CD14-positive monocyte (primary cell): ENCODE measurements at regions not wholly inside any gene's neighbourhood (a gene's known extent, or its start where the extent isn't known, plus 50 kb on each side); places are given as distances from the start of the nearest gene placed in this dataset.
A peak's percentile ranks its signal among the peaks of the same experiment; 100 is the strongest.

Experiments used
- DNase-seq, 3 donors: peaks; one replicate each; pipeline ENCODE4 v3.0.0-alpha.2; 2011 to 2022
- H2AFZ ChIP-seq: 2 replicates; pipeline ENCODE4 v1.6.0; 2012; ENCODE audit warnings: mild to moderate bottlenecking, low read depth, low read length, inconsistent platforms; ENCODE audit not compliant: insufficient read depth, poor library complexity, severe bottlenecking
- H3K27ac ChIP-seq, 2 donors: 1 replicate in 1 of 2; 2 replicates in 1 of 2; pipeline ENCODE4 v1.5.1; 2012 to 2013; ENCODE audit warnings: low read length in 2 of 2, control low read depth in 1 of 2, inconsistent platforms in 1 of 2, low read depth in 1 of 2, mild to moderate bottlenecking in 1 of 2
- H3K27me3 ChIP-seq, 2 donors: one replicate each; pipeline versions ENCODE4 v1.6.0 to v1.6.1; 2011 to 2013; ENCODE audit warnings: low read length in 2 of 2; ENCODE audit not compliant: control insufficient read depth in 2 of 2, insufficient read depth in 2 of 2
- H3K36me3 ChIP-seq, 2 donors: replicated peaks in 1 of 2; 1 replicate in 1 of 2; 2 replicates in 1 of 2; pipeline versions ENCODE4 v1.5.1 to v1.6.1; 2012 to 2013; ENCODE audit warnings: low read length in 2 of 2, control low read depth in 1 of 2, inconsistent platforms in 1 of 2, mild to moderate bottlenecking in 1 of 2; ENCODE audit not compliant: insufficient read depth in 2 of 2, control insufficient read depth in 1 of 2
- H3K4me1 ChIP-seq, 2 donors: 1 replicate in 1 of 2; 2 replicates in 1 of 2; pipeline versions ENCODE4 v1.5.1 to v1.6.1; 2012 to 2013; ENCODE audit warnings: low read length in 2 of 2, control low read depth in 1 of 2, inconsistent platforms in 1 of 2, mild to moderate bottlenecking in 1 of 2, moderate library complexity in 1 of 2; ENCODE audit not compliant: insufficient read depth in 2 of 2, control insufficient read depth in 1 of 2
- H3K4me2 ChIP-seq: replicated peaks from 2 replicates; pipeline ENCODE3; 2012; ENCODE audit warnings: low read length, moderate library complexity, mild to moderate bottlenecking; ENCODE audit not compliant: poor library complexity, severe bottlenecking; ENCODE audit errors: extremely low read depth
- H3K4me3 ChIP-seq, 3 experiments: fragments of 200-600 bp in 1 of 3; sonication (generic) in 1 of 3; replicated peaks in 1 of 3; 1 replicate in 2 of 3; 2 replicates in 1 of 3; pipeline ENCODE4 v1.5.1; 2011 to 2013; ENCODE audit warnings: low read length in 3 of 3, mild to moderate bottlenecking in 3 of 3, control low read depth in 2 of 3, low read depth in 2 of 3, inconsistent platforms in 1 of 3, moderate library complexity in 1 of 3
- H3K79me2 ChIP-seq: 2 replicates; pipeline ENCODE4 v1.6.0; 2012; ENCODE audit warnings: mild to moderate bottlenecking, control low read depth, inconsistent platforms, low read length, moderate library complexity; ENCODE audit not compliant: insufficient read depth
- H3K9ac ChIP-seq: 2 replicates; pipeline ENCODE4 v1.6.0; 2017; ENCODE audit warnings: low read length, mild to moderate bottlenecking; ENCODE audit not compliant: insufficient read depth, poor library complexity, severe bottlenecking
- H3K9me3 ChIP-seq, 2 donors: replicated peaks in 1 of 2; 1 replicate in 1 of 2; 2 replicates in 1 of 2; pipeline versions ENCODE4 v1.5.1 to v1.6.1; 2012 to 2013; ENCODE audit warnings: low read length in 2 of 2, control low read depth in 1 of 2; ENCODE audit not compliant: control insufficient read depth in 1 of 2, insufficient read depth in 1 of 2
- H4K20me1 ChIP-seq: 2 replicates; pipeline ENCODE4 v1.6.0; 2012; ENCODE audit warnings: mild to moderate bottlenecking, low read length, control low read depth, moderate library complexity; ENCODE audit not compliant: insufficient read depth
- H3K27ac Mint-ChIP-seq, 7 donors: one replicate each; pipeline ENCODE4 v1.8.0; 2020; ENCODE audit warnings: mild to moderate bottlenecking in 7 of 7, mixed read lengths in 7 of 7, moderate library complexity in 6 of 7, inconsistent platforms in 2 of 7
- H3K27me3 Mint-ChIP-seq, 3 donors: one replicate each; pipeline ENCODE4 v1.8.0; 2021 to 2022; ENCODE audit warnings: low read depth in 3 of 3, mild to moderate bottlenecking in 3 of 3, mixed read lengths in 3 of 3, moderate library complexity in 3 of 3, inconsistent platforms in 1 of 3
- H3K36me3 Mint-ChIP-seq, 2 donors: one replicate each; pipeline ENCODE4 v1.8.0; 2020; ENCODE audit warnings: mixed read lengths in 2 of 2, inconsistent platforms in 1 of 2, mild to moderate bottlenecking in 1 of 2
- H3K4me1 Mint-ChIP-seq: one replicate; pipeline ENCODE4 v1.8.0; 2020; ENCODE audit warnings: mild to moderate bottlenecking, mixed read lengths
- H3K4me3 Mint-ChIP-seq, 2 donors: one replicate each; pipeline ENCODE4 v1.8.0; 2020; ENCODE audit warnings: mild to moderate bottlenecking in 2 of 2, mixed read lengths in 2 of 2, moderate library complexity in 1 of 2
- H3K9me3 Mint-ChIP-seq, 7 donors: one replicate each; pipeline ENCODE4 v1.8.0; 2020 to 2022; ENCODE audit warnings: mixed read lengths in 7 of 7, mild to moderate bottlenecking in 6 of 7, moderate library complexity in 6 of 7, inconsistent platforms in 2 of 7
- CTCF ChIP-seq: fragments of 200-600 bp; IDR thresholded peaks from one replicate; pipeline ENCODE4 v1.8.0; 2022; ENCODE audit warnings: antibody characterized with exemption, mild to moderate bottlenecking
- WGBS: methylation state at CpG from one replicate; pipeline ENCODE4 v1.1.5; 2013; ENCODE audit warnings: missing lambda C conversion rate; ENCODE audit not compliant: insufficient coverage; 5-methylcytosine and 5-hydroxymethylcytosine counted together
- intact Hi-C, 2 donors: fragments of 100-400 bp; cut with micrococcal nuclease; formaldehyde crosslinking; loops; one replicate each; pipeline versions ENCODE4 v1.15.0 to v1.15.1; 2023

- WGBS: 64% methylated on average over 5 of the region's 12 CpGs
- H3K4me1 Mint-ChIP-seq: peaks cover 2% of the 10 kb centered on the region
- H3K36me3 Mint-ChIP-seq: no peaks in the 10 kb centered on the region
- no peak overlapping the region for H2AFZ ChIP-seq
- peaks cover 33 to 75% (median 54%) of the 10 kb centered on the region in 3 donors for H3K27me3 Mint-ChIP-seq
- H3K9ac ChIP-seq: no peak overlapping the region
- no peak overlapping the region for H3K4me3 ChIP-seq
- H3K4me3 Mint-ChIP-seq: peak overlapping the region in 1 of 2 donors; percentile 68
- intact Hi-C loops: no loop called here
- H3K9me3 Mint-ChIP-seq: peaks cover 0 to 3% (median 2%) of the 10 kb centered on the region in 7 donors
- DNase-seq: no peak
- no peak overlapping the region for H3K27ac Mint-ChIP-seq
- H3K27me3 ChIP-seq: peaks cover 6 to 40% of the 10 kb centered on the region in 2 donors
- H3K4me1 ChIP-seq: no peaks in the 10 kb centered on the region
- H3K4me2 ChIP-seq: no peak overlapping the region
- H3K79me2 ChIP-seq: no peaks in the 10 kb centered on the region
- no peaks in the 10 kb centered on the region for H3K36me3 ChIP-seq
- no peak overlapping the region for H3K27ac ChIP-seq
- H4K20me1 ChIP-seq: no peaks in the 10 kb centered on the region
- no peaks in the 10 kb centered on the region for H3K9me3 ChIP-seq
- TF ChIP-seq CTCF: no peak
Measured at GRCh38 chr20:62580733-62581132, 61.6 kb upstream of the SLCO4A1 start.

- H3K4me3 Mint-ChIP-seq: no peak overlapping the region
- Histone ChIP-seq H4K20me1 (no peaks in the 10 kb centered on the region), H3K4me3 (no peak overlapping the region), H2AFZ (no peak overlapping the region), H3K36me3 (no peaks in the 10 kb centered on the region), H3K27ac (no peak overlapping the region), H3K27me3 (peaks cover 6 to 40% of the 10 kb centered on the region in 2 donors), H3K79me2 (no peaks in the 10 kb centered on the region), H3K9me3 (no peaks in the 10 kb centered on the region), H3K9ac (no peak overlapping the region), H3K4me1 (no peaks in the 10 kb centered on the region), H3K4me2 (no peak overlapping the region)
- TF ChIP-seq CTCF: no peak
- 58% methylated on average over 3 of the region's 23 CpGs for WGBS
- H3K9me3 Mint-ChIP-seq: peaks cover 0 to 3% (median 2%) of the 10 kb centered on the region in 7 donors
- H3K36me3 Mint-ChIP-seq: no peaks in the 10 kb centered on the region
- DNase-seq: no peak
- H3K27me3 Mint-ChIP-seq: peaks cover 33 to 77% (median 57%) of the 10 kb centered on the region in 3 donors
- H3K4me1 Mint-ChIP-seq: peaks cover 2% of the 10 kb centered on the region
- no peak overlapping the region for H3K27ac Mint-ChIP-seq
- intact Hi-C loops: no loop called here
Measured at GRCh38 chr20:62581308-62581707, 61.0 kb upstream of the SLCO4A1 start.
